NCI-H1092 treated with DMSO at 0.1 percent for 48 hours (cell line): ENCODE measurements at regions not wholly inside any gene's neighbourhood (a gene's known extent, or its start where the extent isn't known, plus 50 kb on each side); places are given as distances from the start of the nearest gene placed in this dataset.
"Not testable (repeated sequence)": the region's sequence is repeated elsewhere in the genome, so short reads cannot be mapped to it uniquely, and the experiment has no call there.

ENCODE experiments used
- DNase-seq: peaks from one replicate; lab custom pipeline; 2025; lab: John Stamatoyannopoulos, UW

- DNase-seq: not testable (repeated sequence)
Measured at GRCh38 chr11:49817705-49818430, 134.3 kb upstream of the OR4C13 start.

GRCh38 chr11:49823188-49823587 lies 129.0 kb upstream of the OR4C13 start:
- DNase-seq: not testable (repeated sequence)

- DNase-seq: not testable (repeated sequence)
Measured at GRCh38 chr11:49850541-49850940, 101.7 kb upstream of the OR4C13 start.

- DNase-seq: no peak
Measured at GRCh38 chr11:49851511-49851910, 100.7 kb upstream of the OR4C13 start.

GRCh38 chr11:49851971-49852389 lies 100.2 kb upstream of the OR4C13 start:
- DNase-seq: no peak

- DNase-seq: not testable (repeated sequence)
Measured at GRCh38 chr11:49888875-49889274, 63.3 kb upstream of the OR4C13 start.

- not testable (repeated sequence) for DNase-seq
Measured at GRCh38 chr11:49891910-49892671, 60.1 kb upstream of the OR4C13 start.

- not testable (repeated sequence) for DNase-seq
Measured at GRCh38 chr11:49893442-49893841, 58.7 kb upstream of the OR4C13 start.
